GM18873 (cell line): ENCODE measurements at regions not wholly inside any gene's neighbourhood (a gene's known extent, or its start where the extent isn't known, plus 50 kb on each side); places are given as distances from the start of the nearest gene placed in this dataset.
A peak's percentile ranks its signal among the peaks of the same experiment; 100 is the strongest.

Source experiments
- ATAC-seq: cut with Tn5 transposase; IDR thresholded peaks from one replicate; pipeline ENCODE4 v1.9.1; 2021; ENCODE audit warnings: mild to moderate bottlenecking, moderate library complexity, moderate number of reproducible peaks; ENCODE audit not compliant: unreplicated experiment, low FRiP score

GRCh38 chr2:33804155-33804554 is 205.1 kb upstream of the FAM98A start:
- no peak for ATAC-seq

GRCh38 chr2:33796511-33796910 is 197.4 kb upstream of the FAM98A start:
- no peak for ATAC-seq

- no peak for ATAC-seq
Observed at GRCh38 chr2:33791625-33792024, 192.5 kb upstream of the FAM98A start.

- ATAC-seq = no peak
Observed at GRCh38 chr2:33788044-33788443, 188.9 kb upstream of the FAM98A start.

GRCh38 chr2:33786881-33787280 is 187.8 kb upstream of the FAM98A start:
- ATAC-seq = no peak

GRCh38 chr2:33785201-33786106 is 186.4 kb upstream of the FAM98A start:
- ATAC-seq = peak; percentile 92

- no peak for ATAC-seq
Observed at GRCh38 chr2:33784488-33784887, 185.4 kb upstream of the FAM98A start.

GRCh38 chr2:33782395-33783230 is 183.5 kb upstream of the FAM98A start:
- no peak for ATAC-seq

- ATAC-seq = no peak
Observed at GRCh38 chr2:33777786-33778185, 178.7 kb upstream of the FAM98A start.

GRCh38 chr2:33775306-33775705 is 176.2 kb upstream of the FAM98A start:
- no peak for ATAC-seq

GRCh38 chr2:33770023-33770422 is 170.9 kb upstream of the FAM98A start:
- no peak for ATAC-seq

GRCh38 chr2:33766175-33766574 is 167.1 kb upstream of the FAM98A start:
- ATAC-seq = no peak

GRCh38 chr2:33765122-33765521 is 166.0 kb upstream of the FAM98A start:
- no peak for ATAC-seq

- ATAC-seq = no peak
Observed at GRCh38 chr2:33764551-33764950, 165.5 kb upstream of the FAM98A start.

- no peak for ATAC-seq
Observed at GRCh38 chr2:33763671-33764310, 164.7 kb upstream of the FAM98A start.

- ATAC-seq = no peak
Observed at GRCh38 chr2:33762636-33763035, 163.5 kb upstream of the FAM98A start.

GRCh38 chr2:33746208-33746800 is 147.2 kb upstream of the FAM98A start:
- no peak for ATAC-seq

- ATAC-seq = no peak
Observed at GRCh38 chr2:33735096-33735495, 136.0 kb upstream of the FAM98A start.

- ATAC-seq = no peak
Observed at GRCh38 chr2:33730804-33731203, 131.7 kb upstream of the FAM98A start.

- ATAC-seq = no peak
Observed at GRCh38 chr2:33730193-33730592, 131.1 kb upstream of the FAM98A start.

GRCh38 chr2:33729353-33729752 is 130.3 kb upstream of the FAM98A start:
- no peak for ATAC-seq
